ENCODE measurements at regions not wholly inside any gene's neighbourhood (a gene's known extent, or its start where the extent isn't known, plus 50 kb on each side); places are given as distances from the start of the nearest gene placed in this dataset.

- H3K4me1 Mint-ChIP-seq: no peaks in the 10 kb centered on the region
- H3K56ac ChIP-seq (ENCODE audit: insufficient read length, low read depth, low read length): no peak overlapping the region
- WGBS (ENCODE audit: extremely low coverage, insufficient read length, low lambda C conversion rate): no CpG with 5 or more reads among the region's 3 CpGs
- H3K9ac ChIP-seq (ENCODE audit: extremely low read depth, insufficient read length, low read length): no peak overlapping the region
- H3K27ac ChIP-seq (ENCODE audit: insufficient read length, low read depth, low read length): no peak overlapping the region
- no peak overlapping the region for H3K4ac ChIP-seq (ENCODE audit: low read depth, low read length)
- no peak overlapping the region for H2BK5ac ChIP-seq (ENCODE audit: insufficient read length, low read length)
- no peaks in the 10 kb centered on the region for H4K20me1 ChIP-seq (ENCODE audit: control insufficient read depth, insufficient read depth, insufficient read length)
- no peak overlapping the region for H2BK20ac ChIP-seq (ENCODE audit: low read depth, low read length, poor library complexity, severe bottlenecking)
- H3K79me2 ChIP-seq (ENCODE audit: insufficient read depth, low read length): no peaks in the 10 kb centered on the region
- no peak overlapping the region for H2BK120ac ChIP-seq (ENCODE audit: low read depth, low read length, poor library complexity, severe bottlenecking)
- no peak for TF ChIP-seq CTCF (conservative IDR thresholded peaks at IDR 0.05)
- H2AFZ ChIP-seq (ENCODE audit: low read length): no peak overlapping the region
- no peaks in the 10 kb centered on the region; the same call in 1 of the 2 replicates for H3K27me3 Mint-ChIP-seq (ENCODE audit: low read depth)
- H3K9me3 ChIP-seq (ENCODE audit: control insufficient read depth, low read depth, low read length): peaks cover 7% of the 10 kb centered on the region
- no peaks in the 10 kb centered on the region for H3K4me1 ChIP-seq (ENCODE audit: insufficient read depth, low read length)
- H3K14ac ChIP-seq (ENCODE audit: insufficient read depth, low read length): no peak overlapping the region
- H3K4me2 ChIP-seq (ENCODE audit: insufficient read depth, insufficient read length, low read length): no peak overlapping the region
- H3K79me1 ChIP-seq (ENCODE audit: insufficient read depth, low read depth, low read length, poor library complexity, severe bottlenecking): no peaks in the 10 kb centered on the region
- no peak overlapping the region for H3K27ac Mint-ChIP-seq
- no peaks in the 10 kb centered on the region for H3K23me2 ChIP-seq (ENCODE audit: insufficient read length, low read depth, low read length, poor library complexity, severe bottlenecking)
- no peak overlapping the region for H4K5ac ChIP-seq (ENCODE audit: insufficient read length, low read depth, low read length)
- H2BK12ac ChIP-seq (ENCODE audit: insufficient read length, low read depth, low read length): no peak overlapping the region
- no peak overlapping the region for H4K8ac ChIP-seq (replicated peaks; ENCODE audit: insufficient read length, low read depth, low read length)
- DNase-seq: no peak
- H3K4me3 Mint-ChIP-seq: no peak overlapping the region
- no peak overlapping the region for H3K23ac ChIP-seq (ENCODE audit: insufficient read length, low read depth, low read length)
- H4K91ac ChIP-seq (ENCODE audit: insufficient read length, low read depth, low read length): no peak overlapping the region
- no peaks in the 10 kb centered on the region for H3K27me3 ChIP-seq (ENCODE audit: insufficient read depth, low read length)
- peaks cover 20 to 24% of the 10 kb centered on the region in 2 experiments for H3K9me3 Mint-ChIP-seq
- no peak overlapping the region for H2AK5ac ChIP-seq (ENCODE audit: insufficient read length, low read length)
- no peak overlapping the region for H2BK15ac ChIP-seq (ENCODE audit: low read depth, low read length)
- H3K36me3 Mint-ChIP-seq (ENCODE audit: insufficient read depth in 1 of 3, low read depth in 3 of 3): peaks cover 0 to 17% (median 4%) of the 10 kb centered on the region in 3 experiments; a peak in 6 of 7 replicates
- no peak overlapping the region for H3K18ac ChIP-seq (ENCODE audit: insufficient read length, low read depth, low read length)
- H3T11ph ChIP-seq (ENCODE audit: low read length): no peak overlapping the region
These were observed 57.9 kb upstream of the FSHB start for GRCh38 chr11:30172883-30173311.

Data from H9 (cell line).